Stomach (tissue), 8 donors: ENCODE measurements at regions not wholly inside any gene's neighbourhood (a gene's known extent, or its start where the extent isn't known, plus 50 kb on each side); places are given as distances from the start of the nearest gene placed in this dataset.
A peak's percentile ranks its signal among the peaks of the same experiment; 100 is the strongest.

ENCODE experiments used
- DNase-seq, 2 donors: peaks; one replicate each; pipeline versions ENCODE4 v3.0.0 to v3.0.0-alpha.2; 2013 to 2019
- H3K27ac ChIP-seq, 5 donors: fragments of 200-600 bp in 4 of 5; sonication (generic) in 4 of 5; one replicate each; pipeline ENCODE4 v1.5.1; 2013 to 2019; ENCODE audit warnings: mild to moderate bottlenecking in 1 of 5, moderate library complexity in 1 of 5
- H3K27me3 ChIP-seq, 3 donors: fragments of 200-600 bp; sonication (generic); one replicate each; pipeline ENCODE4 v1.5.1; 2017 to 2019; ENCODE audit warnings: mixed run types in 1 of 3
- H3K36me3 ChIP-seq, 4 donors: fragments of 200-600 bp; sonication (generic); 1 replicate in 3 of 4; 2 replicates in 1 of 4; pipeline ENCODE4 v1.5.1; 2016 to 2019
- H3K4me1 ChIP-seq, 4 donors: fragments of 200-600 bp; sonication (generic); one replicate each; pipeline ENCODE4 v1.5.1; 2016 to 2019
- H3K4me3 ChIP-seq, 4 donors: fragments of 200-600 bp; sonication (generic) in 3 of 4; one replicate each; pipeline ENCODE4 v1.5.1; 2016 to 2019; ENCODE audit warnings: mild to moderate bottlenecking in 1 of 4
- H3K9me3 ChIP-seq, 4 donors: fragments of 200-600 bp; sonication (generic); one replicate each; pipeline ENCODE4 v1.5.1; 2016 to 2019
- EP300 ChIP-seq: sonication (generic); formaldehyde crosslinking; IDR thresholded peaks from one replicate; pipeline ENCODE4 v1.6.1; 2017; ENCODE audit warnings: antibody characterized with exemption
- POLR2A ChIP-seq, 4 donors: fragments of 450-650 bp; IDR thresholded peaks; one replicate each; pipeline ENCODE4 v1.6.1; 2016; ENCODE audit warnings: antibody characterized with exemption in 4 of 4, control low read depth in 2 of 4, mild to moderate bottlenecking in 1 of 4, moderate library complexity in 1 of 4
- POLR2AphosphoS5 ChIP-seq, 3 donors: sonication (generic); formaldehyde crosslinking; IDR thresholded peaks; one replicate each; pipeline ENCODE4 v1.6.1; 2016; ENCODE audit warnings: antibody characterized with exemption in 3 of 3
- WGBS, 5 donors: extraction: QIAGEN DNeasy Blood & Tissue Kit in 3 of 5; methylation state at CpG; one replicate each; pipeline versions ENCODE4 v1.1.5 to v1.1.7; 2013 to 2018; 5-methylcytosine and 5-hydroxymethylcytosine counted together
- intact Hi-C: fragments of 100-400 bp; cut with DNase I; formaldehyde crosslinking; loops from one replicate; pipeline ENCODE4 v1.15.1; 2023; ENCODE audit warnings: low total_unique reads
- TF ChIP-seq, protein P1 (sequence below), 7 experiments: fragments of 450-650 bp in 4 of 7; fragments of 200-600 bp in 3 of 7; sonication (generic) in 3 of 7; IDR thresholded peaks; one replicate each; pipeline ENCODE4 v1.5.1; 2016 to 2019; ENCODE audit warnings: antibody characterized with exemption in 7 of 7, control low read depth in 2 of 7, mild to moderate bottlenecking in 1 of 7
- donor health status: healthy with polysubstance abuse.
- donor health status: Bipolar disorder and iron deficiency.
- donor health status: healthy.

DNA sequence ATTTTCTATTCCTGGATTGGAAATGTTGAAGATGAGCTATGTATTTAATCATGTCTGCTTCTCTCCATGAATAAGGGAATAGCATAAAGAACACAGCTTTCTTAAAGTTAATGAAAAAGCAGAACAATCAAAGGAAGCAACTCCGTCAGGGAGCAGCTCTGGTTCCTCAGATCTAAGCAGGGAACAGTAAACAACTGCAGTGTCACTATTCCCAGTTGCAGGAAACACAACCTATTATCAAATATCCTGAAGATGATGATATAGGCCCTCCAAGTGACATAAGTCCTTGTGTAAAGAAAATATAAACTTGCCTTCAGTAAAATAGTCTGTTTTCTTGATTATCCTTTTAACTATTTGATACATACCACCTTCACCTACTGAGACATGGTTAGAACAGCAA, 228.1 kb downstream of the KCNC2 start:
- WGBS, 5 donors, result 36 to 76% (median 47%) methylated on average over 1 of the region's 1 CpG
- Histone ChIP-seq H3K27ac (no peak overlapping the region), H3K27me3 (no peaks in the 10 kb centered on the region), H3K4me3 (no peak overlapping the region), H3K36me3 (no peaks in the 10 kb centered on the region), H3K9me3 (no peaks in the 10 kb centered on the region), H3K4me1 (peaks cover 0 to 16% (median 0%) of the 10 kb centered on the region in 4 donors)
- TF ChIP-seq POLR2AphosphoS5 (IDR thresholded peaks at IDR 0.05) (no peak), POLR2A (IDR thresholded peaks at IDR 0.05) (no peak), EP300 (no peak)
- TF ChIP-seq, protein P1, sequence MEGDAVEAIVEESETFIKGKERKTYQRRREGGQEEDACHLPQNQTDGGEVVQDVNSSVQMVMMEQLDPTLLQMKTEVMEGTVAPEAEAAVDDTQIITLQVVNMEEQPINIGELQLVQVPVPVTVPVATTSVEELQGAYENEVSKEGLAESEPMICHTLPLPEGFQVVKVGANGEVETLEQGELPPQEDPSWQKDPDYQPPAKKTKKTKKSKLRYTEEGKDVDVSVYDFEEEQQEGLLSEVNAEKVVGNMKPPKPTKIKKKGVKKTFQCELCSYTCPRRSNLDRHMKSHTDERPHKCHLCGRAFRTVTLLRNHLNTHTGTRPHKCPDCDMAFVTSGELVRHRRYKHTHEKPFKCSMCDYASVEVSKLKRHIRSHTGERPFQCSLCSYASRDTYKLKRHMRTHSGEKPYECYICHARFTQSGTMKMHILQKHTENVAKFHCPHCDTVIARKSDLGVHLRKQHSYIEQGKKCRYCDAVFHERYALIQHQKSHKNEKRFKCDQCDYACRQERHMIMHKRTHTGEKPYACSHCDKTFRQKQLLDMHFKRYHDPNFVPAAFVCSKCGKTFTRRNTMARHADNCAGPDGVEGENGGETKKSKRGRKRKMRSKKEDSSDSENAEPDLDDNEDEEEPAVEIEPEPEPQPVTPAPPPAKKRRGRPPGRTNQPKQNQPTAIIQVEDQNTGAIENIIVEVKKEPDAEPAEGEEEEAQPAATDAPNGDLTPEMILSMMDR (IDR thresholded peaks at IDR 0.05), result no peak
- intact Hi-C loops, result no loop called here
- no peak for DNase-seq

DNA sequence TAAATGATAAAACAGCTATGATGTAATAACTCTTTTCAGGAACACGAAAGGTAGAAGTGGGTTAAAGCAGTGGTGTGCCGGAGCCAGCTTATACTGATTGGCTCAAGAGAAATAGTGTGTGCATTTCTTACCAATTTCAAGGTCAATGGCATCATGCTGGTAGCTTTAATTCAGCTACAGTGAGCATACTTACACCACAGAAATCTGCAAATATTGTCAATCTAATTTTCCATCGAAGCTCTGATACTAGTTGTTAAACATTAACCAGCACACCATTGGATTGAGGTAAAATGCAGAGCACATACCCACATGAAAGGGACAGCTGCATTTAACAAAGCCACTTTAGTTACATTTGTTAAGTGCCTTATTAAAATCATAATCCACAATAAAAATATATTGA, 225.7 kb downstream of the KCNC2 start:
- WGBS, 5 donors, result 25 to 49% (median 30%) methylated on average over 3 of the region's 3 CpGs
- DNase-seq, result peak in 1 of 2 donors; percentile 32
- Histone ChIP-seq H3K4me3 (no peak overlapping the region), H3K9me3 (no peaks in the 10 kb centered on the region), H3K27me3 (no peaks in the 10 kb centered on the region), H3K4me1 (peaks cover 0 to 16% (median 0%) of the 10 kb centered on the region in 4 donors), H3K36me3 (no peaks in the 10 kb centered on the region), H3K27ac (peak overlapping the region in 1 of 5 donors; percentile 51)
- intact Hi-C loops, result no loop called here
- TF ChIP-seq POLR2AphosphoS5 (IDR thresholded peaks at IDR 0.05), result no peak
- no peak for TF ChIP-seq POLR2A (IDR thresholded peaks at IDR 0.05)
- TF ChIP-seq EP300, result no peak
- TF ChIP-seq, protein P1 (IDR thresholded peaks at IDR 0.05), result no peak

DNA sequence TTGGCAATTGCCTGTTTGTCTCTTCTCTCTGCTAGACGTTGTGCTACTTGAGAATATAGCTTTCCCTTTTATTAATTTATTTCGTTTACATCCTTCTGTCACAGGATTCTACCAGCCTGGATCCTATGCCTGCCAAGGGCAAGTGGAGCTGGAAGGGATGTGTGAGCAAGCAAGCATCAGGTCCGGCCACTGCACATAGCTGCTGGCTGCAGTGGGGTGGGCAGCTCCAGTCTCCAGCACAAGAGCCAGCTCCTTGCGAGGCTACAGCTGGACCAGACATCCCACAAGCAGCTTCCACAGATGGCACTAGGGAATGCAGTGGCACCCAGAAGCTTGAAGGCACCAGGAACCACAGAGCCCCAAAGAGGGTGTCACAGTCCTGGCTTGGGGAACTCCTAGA, 225.0 kb downstream of the KCNC2 start:
- Histone ChIP-seq H3K4me1 (peaks cover 0 to 16% (median 0%) of the 10 kb centered on the region in 4 donors), H3K36me3 (no peaks in the 10 kb centered on the region), H3K4me3 (no peak overlapping the region), H3K27me3 (no peaks in the 10 kb centered on the region), H3K9me3 (no peaks in the 10 kb centered on the region), H3K27ac (peak overlapping the region in 1 of 5 donors; percentile 48)
- intact Hi-C loops, result no loop called here
- TF ChIP-seq, protein P1 (IDR thresholded peaks at IDR 0.05), result no peak
- no peak for TF ChIP-seq POLR2A (IDR thresholded peaks at IDR 0.05)
- DNase-seq, result peak in 1 of 2 donors; percentile 16
- 30 to 49% (median 41%) methylated on average over 4 of the region's 4 CpGs for WGBS, 5 donors

DNA sequence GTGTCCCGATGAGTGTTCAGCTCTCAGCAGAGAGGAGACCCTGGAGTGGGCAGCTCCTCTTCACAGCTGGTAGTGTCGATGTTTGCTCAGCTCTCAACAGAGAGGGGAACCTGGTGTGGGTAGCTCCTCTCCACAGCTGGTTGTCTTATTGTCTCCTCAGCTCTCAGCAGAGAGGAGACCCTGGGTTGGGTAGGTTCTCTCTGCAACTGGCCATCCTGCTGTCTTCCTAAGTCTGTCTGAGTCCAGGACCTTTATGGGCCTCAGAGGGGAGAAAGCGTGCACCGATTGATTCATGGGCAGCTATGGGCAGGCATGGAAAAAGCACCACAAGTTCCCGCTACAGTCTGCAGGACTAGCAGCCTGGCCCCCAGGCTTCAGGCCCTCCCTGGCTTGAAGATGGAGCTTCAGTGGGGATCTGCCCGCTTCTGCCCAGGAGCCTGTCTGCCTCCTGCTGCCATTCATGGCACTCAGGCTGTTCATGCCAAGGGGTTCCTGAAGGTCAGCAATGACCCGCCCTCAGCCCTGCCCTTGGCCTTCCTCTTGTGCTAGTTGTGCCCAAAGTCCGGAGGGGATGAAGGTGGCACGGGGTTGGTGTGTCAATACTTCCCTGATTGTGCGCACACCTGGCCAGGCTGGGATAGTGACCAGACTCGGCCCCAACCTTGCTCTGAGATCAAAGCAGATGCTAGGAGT, 224.2 kb downstream of the KCNC2 start:
- H3K36me3 ChIP-seq, result no peaks in the 10 kb centered on the region

More for the DNA sequence above, 224.2 kb downstream of the KCNC2 start:
- TF ChIP-seq, protein P1 (IDR thresholded peaks at IDR 0.05), result no peak
- TF ChIP-seq POLR2A (IDR thresholded peaks at IDR 0.05), result no peak
- no peak for TF ChIP-seq POLR2AphosphoS5 (IDR thresholded peaks at IDR 0.05)
- TF ChIP-seq EP300, result no peak
- peaks cover 0 to 16% (median 0%) of the 10 kb centered on the region in 4 donors for H3K4me1 ChIP-seq
- no peaks in the 10 kb centered on the region for H3K27me3 ChIP-seq
- H3K9me3 ChIP-seq, result no peaks in the 10 kb centered on the region
- H3K4me3 ChIP-seq, result no peak overlapping the region
- peak overlapping the region in 1 of 5 donors; percentile 48 for H3K27ac ChIP-seq
- 80 to 89% (median 87%) methylated on average over 10 to 11 of the region's 11 CpGs for WGBS, 5 donors
- DNase-seq, result no peak
- intact Hi-C loops, result no loop called here
